ENCODE measurements at regions not wholly inside any gene's neighbourhood (a gene's known extent, or its start where the extent isn't known, plus 50 kb on each side); places are given as distances from the start of the nearest gene placed in this dataset.

DNA sequence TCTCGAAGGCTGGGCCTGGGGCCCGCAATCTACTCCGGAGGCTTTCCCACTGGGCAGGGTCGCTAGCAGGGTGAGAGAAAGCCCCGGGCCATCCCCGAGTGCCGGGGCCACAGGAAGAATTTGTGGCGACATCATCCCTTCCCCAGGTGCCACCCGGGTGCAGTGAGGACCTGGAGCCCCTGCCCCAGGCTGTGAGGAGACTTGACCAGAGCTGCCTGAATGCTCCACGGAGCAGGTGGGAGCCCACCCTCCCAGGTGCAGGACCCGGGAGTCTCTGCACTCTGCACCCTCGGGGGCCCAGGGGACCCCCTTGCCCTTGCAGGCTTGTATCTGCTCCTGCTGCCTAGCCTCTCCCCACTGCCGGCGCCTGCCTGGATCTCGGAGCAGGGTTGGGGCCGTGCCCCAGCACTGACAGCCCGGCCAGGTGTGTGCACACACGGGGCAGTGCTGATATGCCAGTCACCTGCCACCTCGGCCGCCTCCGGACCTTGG, 67.5 kb upstream of the RGS7 start:
- TF ChIP-seq EZH2 (optimal IDR thresholded peaks at IDR 0.05; ENCODE audit: low read depth, low read length): no peak
- TF ChIP-seq, protein P1, sequence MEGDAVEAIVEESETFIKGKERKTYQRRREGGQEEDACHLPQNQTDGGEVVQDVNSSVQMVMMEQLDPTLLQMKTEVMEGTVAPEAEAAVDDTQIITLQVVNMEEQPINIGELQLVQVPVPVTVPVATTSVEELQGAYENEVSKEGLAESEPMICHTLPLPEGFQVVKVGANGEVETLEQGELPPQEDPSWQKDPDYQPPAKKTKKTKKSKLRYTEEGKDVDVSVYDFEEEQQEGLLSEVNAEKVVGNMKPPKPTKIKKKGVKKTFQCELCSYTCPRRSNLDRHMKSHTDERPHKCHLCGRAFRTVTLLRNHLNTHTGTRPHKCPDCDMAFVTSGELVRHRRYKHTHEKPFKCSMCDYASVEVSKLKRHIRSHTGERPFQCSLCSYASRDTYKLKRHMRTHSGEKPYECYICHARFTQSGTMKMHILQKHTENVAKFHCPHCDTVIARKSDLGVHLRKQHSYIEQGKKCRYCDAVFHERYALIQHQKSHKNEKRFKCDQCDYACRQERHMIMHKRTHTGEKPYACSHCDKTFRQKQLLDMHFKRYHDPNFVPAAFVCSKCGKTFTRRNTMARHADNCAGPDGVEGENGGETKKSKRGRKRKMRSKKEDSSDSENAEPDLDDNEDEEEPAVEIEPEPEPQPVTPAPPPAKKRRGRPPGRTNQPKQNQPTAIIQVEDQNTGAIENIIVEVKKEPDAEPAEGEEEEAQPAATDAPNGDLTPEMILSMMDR (IDR thresholded peaks at IDR 0.05; ENCODE audit: low read length): no peak

All from MM.1S (cell line).